SU-DHL-6 (cell line): ENCODE measurements at regions not wholly inside any gene's neighbourhood (a gene's known extent, or its start where the extent isn't known, plus 50 kb on each side); places are given as distances from the start of the nearest gene placed in this dataset.

Source experiments
- H2AFZ ChIP-seq: fragments of 200-600 bp; sonication (generic); 2 replicates; pipeline ENCODE4 v1.6.1; 2014; ENCODE audit warnings: low read depth, mild to moderate bottlenecking, moderate library complexity, mixed read lengths, antibody characterized with exemption, low read length; ENCODE audit not compliant: severe bottlenecking
- H3F3A ChIP-seq: fragments of 200-600 bp; shearing (Covaris generic); 2 replicates; pipeline ENCODE4 v1.6.0; 2016; ENCODE audit warnings: antibody characterized with exemption, mild to moderate bottlenecking; ENCODE audit not compliant: insufficient read depth
- H3K27ac ChIP-seq: fragments of 200-600 bp; sonication (generic); 2 replicates; pipeline ENCODE4 v1.5.1; 2016; ENCODE audit warnings: low read depth, mild to moderate bottlenecking, low read length, moderate library complexity, mixed read lengths
- H3K27me3 ChIP-seq: fragments of 200-600 bp; sonication (generic), shearing (Covaris generic); 2 replicates; pipeline ENCODE4 v1.6.0; 2014; ENCODE audit warnings: mild to moderate bottlenecking, low read length
- H3K36me3 ChIP-seq: fragments of 200-600 bp; sonication (generic); 2 replicates; pipeline ENCODE4 v1.6.1; 2014; ENCODE audit warnings: mild to moderate bottlenecking, low read length, mixed read lengths
- H3K4me2 ChIP-seq: fragments of 300-600, 200-600 bp; shearing (Covaris generic), sonication (generic); 2 replicates; pipeline ENCODE4 v1.6.0; 2014; ENCODE audit warnings: low read length, low read depth, mild to moderate bottlenecking; ENCODE audit not compliant: poor library complexity, severe bottlenecking
- H3K4me3 ChIP-seq: fragments of 200-600 bp; sonication (generic); 2 replicates; pipeline ENCODE4 v1.5.1; 2014; ENCODE audit warnings: antibody characterized with exemption, low read length, mild to moderate bottlenecking, mixed read lengths; ENCODE audit not compliant: insufficient read depth, poor library complexity, severe bottlenecking
- H3K79me2 ChIP-seq: fragments of 200-600 bp; sonication (generic); 2 replicates; pipeline ENCODE4 v1.6.1; 2014; ENCODE audit warnings: mild to moderate bottlenecking, low read length, moderate library complexity; ENCODE audit not compliant: insufficient read depth
- H3K9ac ChIP-seq: fragments of 200-600 bp; sonication (generic); 2 replicates; pipeline ENCODE4 v1.7.0; 2014; ENCODE audit warnings: mild to moderate bottlenecking, low read length
- H3K9me2 ChIP-seq: fragments of 200-600 bp; sonication (generic); replicated peaks from 2 replicates; pipeline ENCODE4 v1.6.1; 2014; ENCODE audit warnings: low read length; ENCODE audit not compliant: insufficient read depth
- H3K9me3 ChIP-seq: fragments of 200-600 bp; sonication (generic); 2 replicates; pipeline ENCODE4 v1.6.1; 2014; ENCODE audit warnings: low read length, mixed read lengths; ENCODE audit not compliant: insufficient read depth
- H4K20me1 ChIP-seq: fragments of 200-600 bp; sonication (generic); 2 replicates; pipeline ENCODE4 v1.6.1; 2014; ENCODE audit warnings: low read depth, mild to moderate bottlenecking, antibody characterized with exemption, low read length, moderate library complexity, mixed read lengths
- CTCF ChIP-seq: fragments of 200-600 bp; sonication (generic); IDR thresholded peaks from one replicate; pipeline ENCODE4 v1.5.1; 2017; ENCODE audit warnings: antibody characterized with exemption, mild to moderate bottlenecking, low read length, moderate library complexity; ENCODE audit not compliant: insufficient read depth, poor library complexity, severe bottlenecking
- EZH2phosphoT487 ChIP-seq: fragments of 200-600 bp; sonication (generic), shearing (Covaris generic); conservative IDR thresholded peaks from 2 replicates; pipeline ENCODE4 v1.6.1; 2018; ENCODE audit warnings: mild to moderate bottlenecking, antibody characterized with exemption, low read length, moderate library complexity, mixed read lengths

GRCh38 chr1:65527190-65527589 lies 106.7 kb downstream of the LEPR start:
- no peak overlapping the region for H3K9ac ChIP-seq
- H3K9me2 ChIP-seq, result no peaks in the 10 kb centered on the region
- no peak overlapping the region for H3K4me3 ChIP-seq
- H3K27me3 ChIP-seq, result no peaks in the 10 kb centered on the region
- H4K20me1 ChIP-seq, result no peaks in the 10 kb centered on the region
- no peak overlapping the region for H3K27ac ChIP-seq
- H3K4me2 ChIP-seq, result no peak overlapping the region
- H3F3A ChIP-seq, result no peaks in the 10 kb centered on the region
- no peak for TF ChIP-seq EZH2phosphoT487
- no peak for TF ChIP-seq CTCF
- H3K79me2 ChIP-seq, result no peaks in the 10 kb centered on the region
- no peaks in the 10 kb centered on the region for H3K36me3 ChIP-seq
- H3K9me3 ChIP-seq, result no peaks in the 10 kb centered on the region
- no peak overlapping the region for H2AFZ ChIP-seq

DNA sequence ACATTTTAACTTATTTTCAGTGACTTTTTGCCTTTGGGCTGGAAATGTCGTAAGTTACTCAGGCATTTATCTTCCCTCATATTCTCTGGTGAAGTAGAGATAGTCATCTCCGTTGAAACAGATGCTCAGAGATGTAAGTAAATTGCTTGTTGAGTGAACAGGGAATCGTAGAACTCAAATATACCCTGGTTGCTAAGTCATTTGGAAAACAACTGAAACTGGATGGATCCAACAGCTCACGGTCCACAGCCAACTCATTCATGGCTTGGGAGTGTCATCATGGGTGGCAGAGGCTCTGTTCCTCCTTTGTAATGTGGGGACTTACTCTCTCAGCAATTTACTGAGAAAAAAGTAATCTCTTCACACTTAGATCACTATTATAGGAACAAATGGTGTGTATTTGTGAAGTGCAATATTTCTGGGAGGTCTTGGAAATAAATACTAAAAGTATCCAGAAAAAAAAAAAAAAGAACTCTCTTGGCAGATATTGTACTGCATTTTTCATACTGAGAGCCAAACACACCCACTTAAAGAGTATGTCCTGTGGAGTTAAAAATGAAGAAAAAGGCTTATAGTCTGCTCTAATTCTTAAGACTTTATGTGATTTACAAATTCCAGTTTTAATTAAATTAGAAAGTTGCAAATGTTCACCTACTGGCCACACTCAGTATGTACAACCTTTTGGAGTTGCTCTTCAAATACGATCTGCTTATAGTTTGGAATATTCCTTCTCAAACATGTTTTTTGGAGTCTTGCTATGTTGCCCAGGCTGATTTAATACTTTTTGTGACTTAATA lies 107.4 kb downstream of the LEPR start:
- Histone ChIP-seq H3F3A (no peaks in the 10 kb centered on the region), H3K9me3 (no peaks in the 10 kb centered on the region), H3K9ac (no peak overlapping the region), H3K27ac (no peak overlapping the region), H3K36me3 (no peaks in the 10 kb centered on the region), H3K27me3 (no peaks in the 10 kb centered on the region), H2AFZ (no peak overlapping the region), H3K79me2 (no peaks in the 10 kb centered on the region), H3K4me3 (no peak overlapping the region), H4K20me1 (no peaks in the 10 kb centered on the region), H3K4me2 (no peak overlapping the region), H3K9me2 (no peaks in the 10 kb centered on the region)
- no peak for TF ChIP-seq EZH2phosphoT487
- no peak for TF ChIP-seq CTCF

DNA sequence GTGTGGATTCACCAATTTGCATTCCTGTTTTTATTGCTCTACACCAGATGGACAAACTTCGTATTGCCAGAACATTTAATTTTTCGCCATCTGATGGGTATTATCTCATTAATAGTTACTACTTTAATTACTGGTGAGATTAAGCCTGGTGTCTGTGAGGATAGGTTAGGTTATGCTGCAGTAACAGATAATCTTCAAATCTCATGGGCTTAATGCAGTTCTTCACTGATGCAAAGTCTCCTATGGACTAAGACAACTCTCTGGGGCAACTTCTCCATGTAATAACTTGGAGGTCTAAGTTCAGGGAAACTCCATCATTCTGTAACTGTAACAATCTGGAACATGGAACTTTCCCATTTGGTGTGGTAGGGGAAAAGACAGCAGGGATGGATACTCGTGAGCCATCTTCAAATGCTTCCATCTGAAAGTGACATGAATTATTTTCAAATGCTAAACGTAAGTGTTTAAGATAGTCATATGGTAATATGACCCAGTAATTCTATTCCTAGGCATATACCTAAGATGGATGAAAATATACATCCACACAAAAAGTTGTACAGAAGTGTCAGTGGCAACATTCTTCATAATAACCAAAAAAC lies 111.6 kb downstream of the LEPR start:
- Histone ChIP-seq H3K36me3 (no peaks in the 10 kb centered on the region), H3K4me2 (no peak overlapping the region), H3K9ac (no peak overlapping the region), H3K27ac (no peak overlapping the region), H3K27me3 (no peaks in the 10 kb centered on the region), H2AFZ (no peak overlapping the region), H3K4me3 (no peak overlapping the region), H4K20me1 (no peaks in the 10 kb centered on the region), H3K9me2 (no peaks in the 10 kb centered on the region), H3K9me3 (no peaks in the 10 kb centered on the region), H3K79me2 (no peaks in the 10 kb centered on the region), H3F3A (no peaks in the 10 kb centered on the region)
- no peak for TF ChIP-seq CTCF
- no peak for TF ChIP-seq EZH2phosphoT487
